Endothelial cell of umbilical vein (primary cell): ENCODE measurements at regions not wholly inside any gene's neighbourhood (a gene's known extent, or its start where the extent isn't known, plus 50 kb on each side); places are given as distances from the start of the nearest gene placed in this dataset.

Experiments used
- BruUV-seq: library from RNA; stranded (reverse); fragments of 400-500 nt; replicated peaks from 2 replicates; lab custom pipeline; 2021; lab: Mats Ljungman, UMichigan
- CTCF ChIA-PET: fragments of 300-600, 350-600 bp; sonication (Branson Sonifier 250); formaldehyde crosslinking; loops from one replicate; lab custom pipeline; 2021; ENCODE audit warnings: antibody characterized with exemption, inconsistent platforms; lab: Charles Lee
- POLR2A ChIA-PET: fragments of 300-600, 350-600 bp; sonication (Branson Sonifier 250); formaldehyde crosslinking; loops from one replicate; lab custom pipeline; 2021; ENCODE audit warnings: antibody characterized with exemption, inconsistent platforms; lab: Charles Lee
- DNase-seq: peaks from one replicate; pipeline ENCODE4 v3.0.0-alpha.2; 2011; ENCODE audit warnings: low read depth, low spot score
- FAIRE-seq: peaks from 2 replicates; lab custom pipeline; 2011; peaks lifted over from hg19 to GRCh38; lab: Jason Lieb, UNC
- H2AFZ ChIP-seq: 2 replicates; pipeline ENCODE4 v1.6.0; 2012; ENCODE audit warnings: low read depth, low read length, control low read depth, inconsistent platforms
- H3K27ac ChIP-seq: 2 replicates; pipeline ENCODE4 v1.5.1; 2011; ENCODE audit warnings: low read depth, mild to moderate bottlenecking, control low read depth, low read length, moderate library complexity; ENCODE audit not compliant: insufficient read depth
- H3K27me3 ChIP-seq, 2 experiments: 2 replicates each; pipeline versions ENCODE4 v1.6.0 to v1.6.1; 2011; ENCODE audit warnings: low read length in 2 of 2, mixed read lengths in 1 of 2; ENCODE audit not compliant: control insufficient read depth in 2 of 2, insufficient read depth in 2 of 2
- H3K36me3 ChIP-seq, 2 experiments: 2 replicates in 1 of 2; 3 replicates in 1 of 2; pipeline ENCODE4 v1.5.1; 2011; ENCODE audit warnings: low read length in 2 of 2, mild to moderate bottlenecking in 1 of 2, moderate library complexity in 1 of 2; ENCODE audit not compliant: control insufficient read depth in 2 of 2, insufficient read depth in 2 of 2; ENCODE audit errors: extremely low read depth in 1 of 2
- H3K4me1 ChIP-seq: 3 replicates; pipeline ENCODE4 v1.5.1; 2011; ENCODE audit warnings: mild to moderate bottlenecking, low read length; ENCODE audit not compliant: control insufficient read depth, insufficient read depth; ENCODE audit errors: extremely low read depth
- H3K4me2 ChIP-seq: 2 replicates; pipeline ENCODE4 v1.6.1; 2011; ENCODE audit warnings: low read length, control low read depth, mixed read lengths; ENCODE audit not compliant: insufficient read depth
- H3K4me3 ChIP-seq, 3 experiments: fragments of 200-600 bp in 1 of 3; sonication (generic), shearing (Covaris generic) in 1 of 3; replicated peaks in 1 of 3; 2 replicates each; pipeline ENCODE4 v1.5.1; 2011 to 2016; ENCODE audit warnings: control low read depth in 3 of 3, low read length in 3 of 3, mild to moderate bottlenecking in 2 of 3, inconsistent platforms in 1 of 3, low read depth in 1 of 3, moderate library complexity in 1 of 3; ENCODE audit not compliant: insufficient read depth in 1 of 3
- H3K79me2 ChIP-seq: 2 replicates; pipeline ENCODE4 v1.6.0; 2012; ENCODE audit warnings: low read length, inconsistent platforms; ENCODE audit not compliant: control insufficient read depth, insufficient read depth
- H3K9ac ChIP-seq: replicated peaks from 2 replicates; pipeline ENCODE3; 2011; ENCODE audit warnings: low read length, control low read depth; ENCODE audit not compliant: insufficient read depth; ENCODE audit errors: extremely low read depth
- H3K9me1 ChIP-seq: replicated peaks from 3 replicates; pipeline ENCODE4 v1.6.0; 2011; ENCODE audit warnings: mild to moderate bottlenecking, low read length; ENCODE audit not compliant: control insufficient read depth, insufficient read depth; ENCODE audit errors: extremely low read depth
- H3K9me3 ChIP-seq: replicated peaks from 2 replicates; pipeline ENCODE4 v1.5.1; 2012; ENCODE audit warnings: low read length, inconsistent platforms; ENCODE audit not compliant: control insufficient read depth, insufficient read depth
- H4K20me1 ChIP-seq: replicated peaks from 2 replicates; pipeline ENCODE3; 2011; ENCODE audit warnings: mild to moderate bottlenecking, low read length; ENCODE audit not compliant: control insufficient read depth, insufficient read depth; ENCODE audit errors: extremely low read depth
- CTCF ChIP-seq, 2 donors: IDR thresholded peaks; 1 replicate in 1 of 2; 2 replicates in 1 of 2; pipeline ENCODE4 v1.5.1; 2011; ENCODE audit warnings: low read length in 2 of 2, mild to moderate bottlenecking in 2 of 2, moderate library complexity in 2 of 2, control low read depth in 1 of 2, inconsistent platforms in 1 of 2, low read depth in 1 of 2; ENCODE audit not compliant: insufficient read depth in 1 of 2; ENCODE audit errors: extremely low read depth in 1 of 2
- EZH2 ChIP-seq: IDR thresholded peaks from 2 replicates; pipeline ENCODE4 v1.6.1; 2012; ENCODE audit warnings: borderline replicate concordance, low read depth, mild to moderate bottlenecking, moderate library complexity, low read length, inconsistent platforms; ENCODE audit not compliant: severe bottlenecking
- FOS ChIP-seq: IDR thresholded peaks from 2 replicates; pipeline ENCODE4 v1.6.1; 2011; ENCODE audit warnings: mild to moderate bottlenecking, low read length, moderate library complexity, borderline replicate concordance; ENCODE audit not compliant: insufficient read depth
- GATA2 ChIP-seq: IDR thresholded peaks from 2 replicates; pipeline ENCODE4 v1.7.0; 2011; ENCODE audit warnings: low read depth, mild to moderate bottlenecking, moderate library complexity, mixed read lengths, low read length; ENCODE audit not compliant: insufficient read length, insufficient read depth
- JUN ChIP-seq: IDR thresholded peaks from 2 replicates; pipeline ENCODE4 v1.6.1; 2011; ENCODE audit warnings: borderline replicate concordance, low read depth; ENCODE audit not compliant: insufficient read length, insufficient read depth
- MAX ChIP-seq: IDR thresholded peaks from 2 replicates; pipeline ENCODE4 v1.6.1; 2011; ENCODE audit not compliant: insufficient read depth, insufficient read length
- MYC ChIP-seq: IDR thresholded peaks from one replicate; pipeline ENCODE4 v1.6.1; 2011; ENCODE audit warnings: mild to moderate bottlenecking, low read depth, low read length
- POLR2A ChIP-seq: IDR thresholded peaks from 2 replicates; pipeline ENCODE4 v1.6.1; 2012; ENCODE audit warnings: low read depth, mild to moderate bottlenecking, control low read depth, low read length
- POLR2AphosphoS5 ChIP-seq: IDR thresholded peaks from 2 replicates; pipeline ENCODE4 v1.6.1; 2012; ENCODE audit warnings: low read depth, mild to moderate bottlenecking, control low read depth, low read length, moderate library complexity; ENCODE audit not compliant: insufficient read depth
- dilution Hi-C: fragments of 300-500 bp; cut with MboI; formaldehyde crosslinking; loops from one replicate; pipeline ENCODE4 v1.15.0; 2019; ENCODE audit warnings: low sequenced_read_pairs; ENCODE audit not compliant: extremely low pct_ligation_motif_present
- intact Hi-C: fragments of 100-400 bp; cut with micrococcal nuclease; formaldehyde crosslinking; loops from one replicate; pipeline ENCODE4 v1.10.0; 2022

GRCh38 chr3:17969985-17970568 is 227.6 kb upstream of the TBC1D5 start:
- ChIA-PET CTCF (no interaction called here), POLR2A (no interaction called here)
- intact Hi-C loops (no loop called here), dilution Hi-C loops (no loop called here)
- Histone ChIP-seq H3K9me1 (no peaks in the 10 kb centered on the region), H3K4me2 (no peak overlapping the region), H2AFZ (no peak overlapping the region), H3K79me2 (no peaks in the 10 kb centered on the region), H4K20me1 (no peaks in the 10 kb centered on the region), H3K4me3 (no peak overlapping the region), H3K36me3 (no peaks in the 10 kb centered on the region), H3K27me3 (no peaks in the 10 kb centered on the region), H3K27ac (no peak overlapping the region), H3K9ac (no peak overlapping the region), H3K9me3 (no peaks in the 10 kb centered on the region), H3K4me1 (no peaks in the 10 kb centered on the region)
- DNase-seq (no peak), FAIRE-seq (no peak)
- no peak for TF ChIP-seq JUN
- TF ChIP-seq CTCF (IDR thresholded peaks at IDR 0.05; ENCODE audit: extremely low read depth in 1 of 2, insufficient read depth in 1 of 2, low read depth in 1 of 2, low read length in 2 of 2) = no peak
- TF ChIP-seq MAX = no peak
- no peak for TF ChIP-seq POLR2AphosphoS5
- TF ChIP-seq EZH2 = no peak
- no peak for TF ChIP-seq FOS
- no peak for TF ChIP-seq MYC
- no peak for TF ChIP-seq POLR2A
- no peak for TF ChIP-seq GATA2
- BruUV-seq = no TSS peak
